ENCODE measurements at regions not wholly inside any gene's neighbourhood (a gene's known extent, or its start where the extent isn't known, plus 50 kb on each side); places are given as distances from the start of the nearest gene placed in this dataset.

DNA sequence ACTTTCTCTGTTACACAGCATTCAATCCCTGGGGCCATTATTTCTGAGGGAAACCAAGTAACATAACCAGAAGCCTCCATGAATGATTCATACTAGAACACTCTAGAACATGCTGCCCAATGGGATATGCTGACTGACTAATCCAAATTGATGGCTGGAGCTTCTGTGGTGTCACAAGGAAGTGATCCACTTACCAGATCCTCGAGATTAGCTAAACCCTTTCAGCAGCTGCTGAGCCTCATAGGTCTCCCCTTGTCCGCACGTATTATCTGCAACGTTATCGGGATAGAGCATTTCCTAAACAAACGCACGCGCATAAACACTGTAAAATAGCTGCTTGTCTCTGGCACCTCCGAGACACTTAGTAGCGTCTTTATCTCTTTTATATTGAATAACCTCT, 61.2 kb upstream of the PROK2 start:
- TF ChIP-seq POLR2AphosphoS5 (IDR thresholded peaks at IDR 0.05; ENCODE audit: low read depth, low read length) (no peak), POLR2A (IDR thresholded peaks at IDR 0.05; ENCODE audit: low read depth, low read length) (no peak)
